Muscle of leg (tissue), 3 donors: ENCODE measurements at regions not wholly inside any gene's neighbourhood (a gene's known extent, or its start where the extent isn't known, plus 50 kb on each side); places are given as distances from the start of the nearest gene placed in this dataset.

Experiments used
- DNase-seq: peaks from one replicate; pipeline ENCODE4 v3.0.0; 2013
- H3K27ac ChIP-seq: one replicate; pipeline ENCODE4 v1.5.1; 2013; ENCODE audit warnings: mild to moderate bottlenecking, low read length, control low read depth
- H3K27me3 ChIP-seq: one replicate; pipeline ENCODE4 v1.6.1; 2013; ENCODE audit warnings: low read length; ENCODE audit not compliant: control insufficient read depth, insufficient read depth
- H3K36me3 ChIP-seq: one replicate; pipeline ENCODE4 v1.6.1; 2013; ENCODE audit warnings: low read length; ENCODE audit not compliant: control insufficient read depth, insufficient read depth
- H3K4me1 ChIP-seq: one replicate; pipeline ENCODE4 v1.6.1; 2013; ENCODE audit warnings: low read length; ENCODE audit not compliant: control insufficient read depth, insufficient read depth
- H3K4me3 ChIP-seq: one replicate; pipeline ENCODE4 v1.5.1; 2013; ENCODE audit warnings: low read length, control low read depth
- H3K9me3 ChIP-seq: replicated peaks from 2 replicates; pipeline ENCODE4 v1.6.1; 2013; ENCODE audit warnings: low read depth, low read length; ENCODE audit not compliant: control insufficient read depth
- WGBS: methylation state at CpG from one replicate; pipeline ENCODE4 v1.1.5; 2013; ENCODE audit warnings: missing lambda C conversion rate; ENCODE audit not compliant: insufficient coverage; 5-methylcytosine and 5-hydroxymethylcytosine counted together

DNA sequence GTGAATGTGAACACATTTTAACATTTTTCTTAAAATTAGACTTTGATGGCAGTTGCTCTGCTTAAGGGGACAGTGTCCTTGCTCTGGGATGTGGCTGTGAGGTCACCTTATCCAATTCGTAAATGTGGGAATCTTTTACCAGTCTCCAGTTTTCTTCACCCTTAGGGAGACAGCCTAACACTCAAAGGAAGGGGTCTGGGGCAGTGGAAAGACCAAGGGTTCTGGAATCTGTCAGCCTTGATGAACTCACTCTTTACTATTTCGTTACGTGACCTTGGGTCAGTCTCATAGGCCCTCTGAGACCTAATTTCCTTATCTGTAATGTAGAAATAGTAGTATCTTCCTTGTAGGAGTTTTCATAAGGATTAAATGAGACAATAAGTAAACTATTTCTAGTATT is 245.6 kb upstream of the ATP2B1 start:
- DNase-seq = no peak
- H3K4me3 ChIP-seq = no peak overlapping the region
- H3K4me1 ChIP-seq = no peaks in the 10 kb centered on the region
- no peaks in the 10 kb centered on the region for H3K9me3 ChIP-seq
- no CpG with 5 or more reads among the region's 3 CpGs for WGBS
- no peaks in the 10 kb centered on the region for H3K27me3 ChIP-seq
- H3K27ac ChIP-seq = no peak overlapping the region
- H3K36me3 ChIP-seq = no peaks in the 10 kb centered on the region

DNA sequence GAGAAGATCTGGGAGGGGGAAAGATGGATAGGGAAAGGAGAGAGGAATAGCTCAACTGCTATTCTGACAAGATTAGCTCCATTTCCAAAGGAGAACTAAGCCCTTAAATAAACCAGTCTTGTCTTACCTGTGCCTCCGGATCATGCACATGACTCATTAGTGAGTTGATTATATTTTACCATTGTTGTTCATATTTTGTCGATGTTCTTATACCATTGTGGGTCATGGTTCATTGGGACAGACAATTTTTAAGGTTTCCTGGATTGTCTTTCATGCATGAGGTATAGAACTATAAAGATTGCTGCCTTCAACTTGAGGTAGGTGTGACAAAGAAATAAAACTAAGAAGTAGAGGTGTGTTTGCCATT is 243.0 kb upstream of the ATP2B1 start:
- Histone ChIP-seq H3K9me3 (no peaks in the 10 kb centered on the region), H3K27ac (no peak overlapping the region), H3K4me3 (no peak overlapping the region), H3K36me3 (no peaks in the 10 kb centered on the region), H3K4me1 (peaks cover 5% of the 10 kb centered on the region), H3K27me3 (no peaks in the 10 kb centered on the region)
- DNase-seq = no peak
- WGBS = no CpG with 5 or more reads among the region's 2 CpGs

DNA sequence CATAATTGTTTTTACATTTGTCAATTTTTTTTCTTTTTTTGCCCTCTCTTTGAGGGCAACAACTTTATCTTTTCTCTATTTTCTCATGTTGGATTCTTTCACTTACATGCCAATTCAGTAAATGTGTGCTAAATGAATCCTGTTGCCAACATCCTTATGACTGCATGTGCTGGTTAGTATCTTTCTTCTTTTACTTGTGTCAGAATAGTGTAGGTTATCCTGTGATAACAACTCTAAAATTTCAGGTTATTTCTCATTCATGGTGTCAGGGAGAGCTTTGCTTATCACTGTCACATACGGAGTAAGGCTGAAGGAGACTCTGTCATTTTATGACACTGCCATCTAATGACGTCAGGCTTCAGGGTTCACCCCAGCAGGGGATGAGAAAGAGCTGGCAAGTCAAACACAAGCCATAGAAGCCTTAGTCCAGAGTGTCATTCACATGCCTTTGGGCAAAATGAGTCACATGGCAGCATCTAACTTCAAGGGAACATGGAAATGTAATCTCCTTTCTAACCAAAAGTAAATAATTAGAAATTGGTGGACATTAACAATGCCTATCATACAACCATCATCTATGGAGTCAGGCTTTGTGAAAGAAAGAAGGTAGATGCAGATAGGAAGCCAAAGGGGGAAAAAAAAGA is 242.5 kb upstream of the ATP2B1 start:
- Histone ChIP-seq H3K36me3 (no peaks in the 10 kb centered on the region), H3K27ac (no peak overlapping the region), H3K4me3 (no peak overlapping the region), H3K9me3 (no peaks in the 10 kb centered on the region), H3K27me3 (no peaks in the 10 kb centered on the region), H3K4me1 (peaks cover 5% of the 10 kb centered on the region)
- 81% methylated on average over 2 of the region's 2 CpGs for WGBS
- DNase-seq = no peak

DNA sequence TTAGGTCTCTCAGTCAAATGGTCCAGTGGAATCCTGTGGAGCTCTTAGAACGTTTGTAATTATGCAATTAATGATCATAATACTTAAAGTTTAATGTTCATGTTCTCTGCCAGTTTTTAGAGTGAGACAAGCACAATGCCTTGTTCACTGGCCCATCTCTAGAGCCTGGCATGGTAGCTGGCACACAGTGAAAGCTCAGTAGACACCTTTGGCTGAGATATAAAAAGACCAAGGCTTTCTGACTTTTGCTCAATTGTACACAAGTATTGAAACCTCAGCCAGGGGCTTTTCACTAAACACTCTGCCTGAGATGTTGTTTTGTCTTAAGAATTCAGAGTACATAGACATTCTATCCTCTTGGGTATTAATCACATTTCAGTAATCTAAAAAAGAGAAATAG is 241.8 kb upstream of the ATP2B1 start:
- no peaks in the 10 kb centered on the region for H3K9me3 ChIP-seq
- WGBS = no CpG with 5 or more reads among the region's 1 CpG
- no peaks in the 10 kb centered on the region for H3K27me3 ChIP-seq
- no peak overlapping the region for H3K27ac ChIP-seq
- peaks cover 5% of the 10 kb centered on the region for H3K4me1 ChIP-seq
- no peaks in the 10 kb centered on the region for H3K36me3 ChIP-seq
- peak; percentile 21 for DNase-seq
- no peak overlapping the region for H3K4me3 ChIP-seq

DNA sequence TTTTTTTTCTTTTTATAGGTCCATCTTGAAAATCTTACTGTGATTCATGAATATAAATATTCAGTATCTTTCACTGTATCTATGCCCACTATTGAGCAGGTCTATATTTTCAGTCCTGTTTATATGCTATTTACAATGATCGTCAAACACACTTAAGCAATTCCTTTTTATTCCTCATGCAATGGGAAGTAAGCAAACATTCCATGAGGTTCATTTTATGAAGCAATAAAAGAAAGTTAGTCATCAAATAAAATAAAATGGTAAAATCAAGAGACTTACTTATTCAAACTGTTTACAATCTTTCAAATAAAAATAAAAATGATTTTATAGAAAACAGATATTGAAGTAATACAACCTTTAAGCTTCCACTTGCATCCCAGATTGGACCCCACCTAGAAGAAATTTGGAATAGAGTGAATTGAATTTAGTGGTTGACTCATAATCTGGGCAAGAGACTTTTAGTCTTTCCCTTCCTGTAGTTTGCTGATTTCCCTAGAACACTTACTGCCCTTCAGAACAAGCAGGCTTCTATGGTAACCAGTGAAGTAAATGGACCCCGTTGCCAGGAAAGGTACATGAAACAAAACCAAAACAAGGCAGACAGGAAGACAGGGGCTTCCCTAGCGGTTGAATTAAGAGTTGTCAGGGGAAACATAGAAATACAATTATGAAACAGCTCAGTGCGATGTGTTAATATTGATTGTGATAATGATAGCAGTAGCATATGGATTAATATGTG is 241.0 kb upstream of the ATP2B1 start:
- no peak overlapping the region for H3K4me3 ChIP-seq
- peaks cover 5% of the 10 kb centered on the region for H3K4me1 ChIP-seq
- H3K9me3 ChIP-seq = no peaks in the 10 kb centered on the region
- H3K27me3 ChIP-seq = no peaks in the 10 kb centered on the region
- no peaks in the 10 kb centered on the region for H3K36me3 ChIP-seq
- DNase-seq = peak; percentile 82
- WGBS = no CpG with 5 or more reads among the region's 4 CpGs
- peak overlapping the region; percentile 29 for H3K27ac ChIP-seq

DNA sequence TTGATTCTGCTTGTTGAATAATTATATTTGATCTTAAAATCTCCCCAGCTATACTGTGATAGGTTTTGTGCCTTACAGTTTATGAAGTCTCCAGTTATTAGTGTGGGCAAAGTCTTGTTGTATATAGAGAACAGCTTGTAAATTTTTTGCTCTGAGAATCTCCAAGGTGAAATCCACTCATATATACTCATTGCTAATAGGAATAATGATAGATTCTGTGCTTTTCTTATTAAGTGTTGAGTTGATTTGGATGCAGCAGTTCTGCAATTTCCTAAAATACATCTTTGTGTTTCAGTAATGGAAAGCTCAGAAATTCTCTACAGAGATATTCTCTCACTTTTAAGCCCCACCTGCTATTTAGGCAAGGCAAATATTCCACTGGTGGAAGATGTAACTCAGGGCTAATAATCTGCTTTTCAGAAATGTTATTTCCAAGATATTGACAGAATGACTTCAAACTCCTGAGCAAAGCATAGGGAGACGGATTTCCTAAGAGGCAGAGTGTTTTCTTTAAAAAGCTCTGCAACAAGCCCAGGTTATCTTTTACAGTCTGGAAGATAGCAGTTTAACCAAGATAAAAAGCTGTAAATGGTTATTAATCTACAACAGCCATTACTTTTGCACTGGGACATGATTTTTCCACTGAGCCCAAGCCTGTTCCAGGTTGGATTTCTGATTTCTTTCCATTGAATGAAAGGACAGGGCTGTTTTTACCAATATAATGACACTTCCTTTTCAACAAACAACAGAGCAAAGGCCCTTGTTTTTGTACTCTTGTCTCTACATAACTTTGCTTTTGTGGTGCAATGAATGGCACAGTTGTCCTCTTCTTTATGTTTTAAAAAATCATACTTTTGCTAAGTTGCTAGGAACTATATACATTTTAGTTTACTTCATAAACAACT is 239.9 kb upstream of the ATP2B1 start:
- Histone ChIP-seq H3K27me3 (no peaks in the 10 kb centered on the region), H3K9me3 (no peaks in the 10 kb centered on the region), H3K36me3 (no peaks in the 10 kb centered on the region), H3K27ac (peak overlapping the region; percentile 21), H3K4me3 (no peak overlapping the region), H3K4me1 (peaks cover 5% of the 10 kb centered on the region)
- DNase-seq = peak; percentile 28
- WGBS = no CpG with 5 or more reads among the region's 1 CpG

DNA sequence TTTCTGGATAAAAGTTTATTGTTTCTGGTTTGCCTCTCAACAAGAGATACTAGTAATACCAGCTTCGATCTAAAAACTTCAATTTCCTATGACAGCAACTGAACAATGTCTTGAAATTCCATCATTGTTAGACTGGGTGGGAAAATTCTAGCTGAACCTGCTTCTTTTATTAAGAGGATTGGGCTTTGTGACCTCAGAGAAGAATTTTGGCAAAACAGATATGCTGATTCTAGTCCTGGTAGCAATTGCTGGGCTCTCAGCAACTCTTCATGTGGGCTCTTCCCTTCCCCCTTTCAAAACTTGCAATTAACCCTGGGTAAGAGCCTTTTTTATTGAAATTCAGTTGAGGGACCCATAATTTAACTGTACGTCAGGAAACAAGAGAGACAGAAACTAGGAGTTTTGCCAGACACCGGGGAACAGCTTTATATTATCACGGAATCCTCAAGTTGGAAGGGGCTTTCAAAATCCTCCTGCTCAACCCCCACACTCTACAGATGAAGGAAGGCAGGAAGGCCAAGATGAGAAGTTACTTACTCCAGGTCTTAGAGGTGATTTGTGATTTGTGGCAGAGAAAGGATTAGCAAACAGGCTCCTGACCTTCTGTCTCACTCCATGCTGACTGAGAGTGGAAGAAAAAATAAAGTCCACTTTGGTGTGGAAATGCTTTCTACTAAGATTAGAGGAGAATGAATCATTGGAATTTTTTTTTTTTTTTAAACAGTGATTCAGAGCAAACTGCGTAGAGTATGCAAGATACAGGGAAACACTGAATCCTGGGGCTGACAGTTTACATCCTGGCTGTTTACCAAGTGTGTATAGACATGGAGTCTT is 239.0 kb upstream of the ATP2B1 start:
- no CpG with 5 or more reads among the region's 5 CpGs for WGBS
- H3K27ac ChIP-seq = peak overlapping the region; percentile 21
- DNase-seq = peak; percentile 43

DNA sequence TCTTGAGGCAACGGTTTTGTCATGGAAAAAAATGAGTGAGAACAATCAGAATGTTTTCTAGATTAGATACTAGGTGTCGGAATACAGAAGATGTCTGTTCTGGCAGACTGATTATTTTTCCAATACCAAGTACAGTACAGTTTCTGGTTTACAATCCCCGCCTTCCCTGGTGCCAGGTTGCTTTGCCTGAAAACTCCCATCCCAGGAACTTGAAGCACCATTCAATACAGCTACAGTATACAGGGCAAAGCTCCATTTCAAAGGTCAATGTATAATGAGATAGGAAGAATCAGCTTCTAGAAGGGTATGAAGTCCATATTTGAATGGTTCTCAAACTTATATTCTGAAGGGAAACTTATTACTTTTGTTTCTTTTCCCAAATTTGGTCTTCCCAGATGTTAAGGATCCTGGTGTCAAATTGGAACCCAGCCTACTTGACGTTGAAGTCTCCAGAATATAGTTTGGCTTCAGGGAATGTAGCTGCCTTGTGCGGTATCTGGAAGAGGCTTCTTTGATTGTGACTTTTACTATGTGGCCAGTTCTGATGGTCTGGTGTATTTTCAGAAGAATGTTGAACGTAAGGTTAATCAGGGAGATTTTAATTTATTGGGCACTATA is 238.0 kb upstream of the ATP2B1 start:
- H3K36me3 ChIP-seq = no peaks in the 10 kb centered on the region
- no peaks in the 10 kb centered on the region for H3K9me3 ChIP-seq
- peak; percentile 41 for DNase-seq
- no peaks in the 10 kb centered on the region for H3K27me3 ChIP-seq
- no peak overlapping the region for H3K27ac ChIP-seq
- H3K4me3 ChIP-seq = no peak overlapping the region
- no CpG with 5 or more reads among the region's 6 CpGs for WGBS
- H3K4me1 ChIP-seq = peaks cover 5% of the 10 kb centered on the region

More for the DNA sequence above, 239.0 kb upstream of the ATP2B1 start:
- Histone ChIP-seq H3K9me3 (no peaks in the 10 kb centered on the region), H3K4me3 (no peak overlapping the region), H3K4me1 (peaks cover 5% of the 10 kb centered on the region), H3K27me3 (no peaks in the 10 kb centered on the region), H3K36me3 (no peaks in the 10 kb centered on the region)

DNA sequence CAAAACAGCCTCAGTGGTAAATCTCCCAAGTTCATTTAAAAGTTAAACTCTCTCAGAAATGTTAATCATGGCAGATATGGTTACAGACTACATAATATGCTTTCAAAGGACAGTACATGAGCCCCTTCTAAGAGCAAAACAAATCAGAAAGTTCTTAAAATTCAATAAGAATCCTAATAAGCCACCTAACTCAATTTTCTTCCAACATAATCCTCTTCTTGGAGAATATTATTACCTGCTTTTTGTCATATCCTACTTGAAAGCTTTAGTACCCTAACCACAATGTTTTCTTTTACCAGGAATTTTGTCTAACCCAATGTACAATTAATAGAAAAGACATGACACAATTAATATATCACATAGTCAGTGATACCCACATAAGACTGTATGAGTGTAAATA is 236.5 kb upstream of the ATP2B1 start:
- H3K36me3 ChIP-seq = no peaks in the 10 kb centered on the region
- no peaks in the 10 kb centered on the region for H3K9me3 ChIP-seq
- no peaks in the 10 kb centered on the region for H3K27me3 ChIP-seq
- no peak overlapping the region for H3K4me3 ChIP-seq
- peaks cover 5% of the 10 kb centered on the region for H3K4me1 ChIP-seq
- DNase-seq = no peak
- no peak overlapping the region for H3K27ac ChIP-seq
